HEK293 (cell line): ENCODE measurements at regions not wholly inside any gene's neighbourhood (a gene's known extent, or its start where the extent isn't known, plus 50 kb on each side); places are given as distances from the start of the nearest gene placed in this dataset.

Source experiments
- CTCF ChIA-PET: fragments of 350-600 bp; formaldehyde crosslinking; extraction: SDS; loops from one replicate; lab custom pipeline; 2021; ENCODE audit warnings: antibody characterized with exemption; lab: Yijun Ruan, JAX
- POLR2A ChIA-PET: fragments of 300-600 bp; formaldehyde crosslinking; extraction: SDS; loops from one replicate; lab custom pipeline; 2020; ENCODE audit warnings: antibody characterized with exemption, inconsistent platforms; lab: Yijun Ruan, JAX
- H3K27ac ChIP-seq: fragments of 200-500 bp; sonication (Bioruptor generic); 2 replicates; pipeline ENCODE4 v1.5.1; 2014; ENCODE audit warnings: low read depth, low read length, control low read depth, inconsistent platforms; ENCODE audit errors: extremely low read depth
- H3K36me3 ChIP-seq, 2 experiments: fragments of 200-500 bp in 1 of 2; sonication (Bioruptor generic) in 1 of 2; 1 replicate in 1 of 2; 2 replicates in 1 of 2; pipeline ENCODE4 v1.5.1; 2014 to 2017; ENCODE audit warnings: inconsistent platforms in 2 of 2, low read length in 2 of 2; ENCODE audit not compliant: control insufficient read depth in 2 of 2, insufficient read depth in 1 of 2
- H3K4me1 ChIP-seq: fragments of 200-500 bp; sonication (Bioruptor generic); 2 replicates; pipeline ENCODE4 v1.5.1; 2014; ENCODE audit warnings: mild to moderate bottlenecking, low read length, inconsistent platforms; ENCODE audit not compliant: control insufficient read depth, insufficient read depth
- H3K4me3 ChIP-seq: 2 replicates; pipeline ENCODE4 v1.5.1; 2011; ENCODE audit warnings: low read depth, mild to moderate bottlenecking, control low read depth, low read length, moderate library complexity
- H3K9me3 ChIP-seq: fragments of 200-500 bp; sonication (Bioruptor generic); 2 replicates; pipeline ENCODE4 v1.5.1; 2014; ENCODE audit warnings: low read depth, low read length, inconsistent platforms; ENCODE audit not compliant: control insufficient read depth, insufficient read depth
- KLF1 ChIP-seq: fragments of 450-650 bp; formaldehyde crosslinking; IDR thresholded peaks from 2 replicates; pipeline ENCODE4 v1.5.1; 2016; ENCODE audit warnings: missing biosample characterization, missing genetic modification characterization
- KLF7 ChIP-seq: fragments of 450-650 bp; formaldehyde crosslinking; IDR thresholded peaks from 2 replicates; pipeline ENCODE4 v1.5.1; 2016; ENCODE audit warnings: missing biosample characterization, missing genetic modification characterization, borderline replicate concordance
- SETDB1 ChIP-seq: IDR thresholded peaks from one replicate; pipeline ENCODE4 v1.6.1; 2017; ENCODE audit warnings: mild to moderate bottlenecking, low read length, moderate library complexity, mixed read lengths; ENCODE audit not compliant: insufficient read length
- ZBTB49 ChIP-seq: fragments of 450-650 bp; formaldehyde crosslinking; IDR thresholded peaks from 2 replicates; pipeline ENCODE4 v1.5.1; 2016; ENCODE audit warnings: missing biosample characterization, missing genetic modification characterization, low read depth
- ZBTB7A ChIP-seq: fragments of 450-650 bp; formaldehyde crosslinking; IDR thresholded peaks from 2 replicates; pipeline ENCODE4 v1.5.1; 2016; ENCODE audit warnings: low read depth, missing biosample characterization, missing genetic modification characterization
- ZFP37 ChIP-seq: fragments of 450-650 bp; formaldehyde crosslinking; IDR thresholded peaks from 2 replicates; pipeline ENCODE4 v1.5.1; 2016; ENCODE audit warnings: missing biosample characterization, missing genetic modification characterization
- ZNF112 ChIP-seq: fragments of 450-650 bp; formaldehyde crosslinking; IDR thresholded peaks from 2 replicates; pipeline ENCODE4 v1.5.0; 2017; ENCODE audit warnings: missing biosample characterization, missing genetic modification characterization
- ZNF24 ChIP-seq: fragments of 450-650 bp; formaldehyde crosslinking; IDR thresholded peaks from 2 replicates; pipeline ENCODE4 v1.5.1; 2016; ENCODE audit warnings: missing biosample characterization, missing genetic modification characterization
- ZNF248 ChIP-seq: fragments of 450-650 bp; formaldehyde crosslinking; IDR thresholded peaks from 2 replicates; pipeline ENCODE4 v1.5.1; 2017; ENCODE audit warnings: missing biosample characterization, missing genetic modification characterization
- ZNF302 ChIP-seq: fragments of 450-650 bp; formaldehyde crosslinking; IDR thresholded peaks from 2 replicates; pipeline ENCODE4 v1.5.1; 2016; ENCODE audit warnings: missing biosample characterization, missing genetic modification characterization, low read depth
- ZNF354C ChIP-seq: fragments of 450-650 bp; formaldehyde crosslinking; IDR thresholded peaks from 2 replicates; pipeline ENCODE4 v1.5.1; 2016; ENCODE audit warnings: missing biosample characterization, missing genetic modification characterization, low read depth, borderline replicate concordance
- ZNF404 ChIP-seq: fragments of 450-650 bp; formaldehyde crosslinking; IDR thresholded peaks from 2 replicates; pipeline ENCODE4 v1.5.1; 2017; ENCODE audit warnings: missing biosample characterization, missing genetic modification characterization
- ZNF488 ChIP-seq: fragments of 450-650 bp; formaldehyde crosslinking; IDR thresholded peaks from 2 replicates; pipeline ENCODE4 v1.5.1; 2016; ENCODE audit warnings: missing biosample characterization, missing genetic modification characterization
- ZNF501 ChIP-seq: fragments of 450-650 bp; formaldehyde crosslinking; IDR thresholded peaks from 2 replicates; pipeline ENCODE4 v1.5.1; 2016; ENCODE audit warnings: missing biosample characterization, missing genetic modification characterization
- ZNF530 ChIP-seq: fragments of 450-650 bp; formaldehyde crosslinking; IDR thresholded peaks from 2 replicates; pipeline ENCODE4 v1.5.1; 2016; ENCODE audit warnings: low read depth, missing biosample characterization, missing genetic modification characterization
- ZNF600 ChIP-seq: fragments of 450-650 bp; formaldehyde crosslinking; IDR thresholded peaks from 2 replicates; pipeline ENCODE4 v1.5.1; 2016; ENCODE audit warnings: missing biosample characterization, missing genetic modification characterization
- ZNF830 ChIP-seq: fragments of 450-650 bp; IDR thresholded peaks from 2 replicates; pipeline ENCODE4 v1.5.0; 2018; ENCODE audit warnings: missing biosample characterization, missing genetic modification characterization, low read depth, mild to moderate bottlenecking, moderate library complexity
- TF ChIP-seq, protein P1 (sequence below): fragments of 450-650 bp; formaldehyde crosslinking; IDR thresholded peaks from 2 replicates; pipeline ENCODE4 v1.5.1; 2016; ENCODE audit warnings: missing biosample characterization, missing genetic modification characterization
- TF ChIP-seq, protein P2 (sequence below): fragments of 450-650 bp; formaldehyde crosslinking; optimal IDR thresholded peaks from 2 replicates; pipeline ENCODE3; 2016; ENCODE audit warnings: missing biosample characterization, mild to moderate bottlenecking, missing genetic modification characterization

DNA sequence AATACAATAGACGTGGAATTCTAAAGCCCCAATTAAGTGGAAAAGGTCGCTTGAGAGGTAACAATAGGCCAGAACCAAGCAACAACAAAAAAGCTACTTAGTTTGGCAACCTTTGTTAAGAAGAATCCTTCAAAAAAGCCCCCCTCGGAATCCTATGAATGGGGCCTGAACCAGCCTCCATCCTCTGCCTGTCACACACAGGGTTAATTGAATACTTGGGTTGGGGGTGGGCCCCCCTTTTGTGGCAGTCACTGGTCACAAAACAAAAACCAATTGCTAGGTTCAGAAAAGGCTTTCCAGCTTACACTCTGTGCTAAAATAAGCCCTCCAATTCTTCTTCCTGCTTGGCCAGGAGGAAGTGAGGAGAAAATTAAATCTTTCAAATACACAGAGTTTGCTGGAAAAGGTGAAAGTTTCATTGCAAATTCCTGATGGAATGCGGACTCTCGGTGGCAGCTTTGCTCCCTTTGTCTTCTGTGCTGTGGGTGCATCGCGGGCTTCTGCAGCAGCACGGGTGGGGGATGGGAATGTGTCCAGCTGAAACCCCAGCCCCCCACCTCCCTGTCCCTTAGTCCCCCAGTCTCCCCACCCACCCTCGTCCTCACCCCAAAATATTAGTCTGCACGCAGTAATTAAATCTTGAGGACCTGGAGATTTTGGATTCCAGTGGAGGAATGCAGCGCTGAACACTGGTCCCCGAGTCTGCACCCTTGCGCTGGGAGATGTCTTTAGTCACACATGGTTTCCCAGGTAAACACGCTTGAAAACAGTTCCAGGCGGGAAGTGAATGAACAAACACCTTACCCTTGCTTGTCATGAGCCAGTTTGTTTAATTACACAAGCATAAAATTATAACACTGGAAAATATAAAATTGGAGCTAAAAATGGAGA, 254.3 kb downstream of the SOX11 start (continued):
- TF ChIP-seq ZBTB49 (tag by site-specific recombination) (no peak), ZNF530 (tag by site-specific recombination) (no peak), KLF7 (tag by site-specific recombination) (no peak), ZNF248 (tag by site-specific recombination) (no peak), ZNF354C (no peak), ZFP37 (tag by site-specific recombination) (no peak)
- TF ChIP-seq, protein P1, sequence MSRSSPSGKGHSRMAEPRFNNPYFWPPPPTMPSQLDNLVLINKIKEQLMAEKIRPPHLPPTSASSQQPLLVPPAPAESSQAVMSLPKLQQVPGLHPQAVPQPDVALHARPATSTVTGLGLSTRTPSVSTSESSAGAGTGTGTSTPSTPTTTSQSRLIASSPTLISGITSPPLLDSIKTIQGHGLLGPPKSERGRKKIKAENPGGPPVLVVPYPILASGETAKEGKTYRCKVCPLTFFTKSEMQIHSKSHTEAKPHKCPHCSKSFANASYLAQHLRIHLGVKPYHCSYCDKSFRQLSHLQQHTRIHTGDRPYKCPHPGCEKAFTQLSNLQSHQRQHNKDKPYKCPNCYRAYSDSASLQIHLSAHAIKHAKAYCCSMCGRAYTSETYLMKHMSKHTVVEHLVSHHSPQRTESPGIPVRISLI (tag by site-specific recombination): no peak
- TF ChIP-seq, all 188 proteins: peak for 0

DNA sequence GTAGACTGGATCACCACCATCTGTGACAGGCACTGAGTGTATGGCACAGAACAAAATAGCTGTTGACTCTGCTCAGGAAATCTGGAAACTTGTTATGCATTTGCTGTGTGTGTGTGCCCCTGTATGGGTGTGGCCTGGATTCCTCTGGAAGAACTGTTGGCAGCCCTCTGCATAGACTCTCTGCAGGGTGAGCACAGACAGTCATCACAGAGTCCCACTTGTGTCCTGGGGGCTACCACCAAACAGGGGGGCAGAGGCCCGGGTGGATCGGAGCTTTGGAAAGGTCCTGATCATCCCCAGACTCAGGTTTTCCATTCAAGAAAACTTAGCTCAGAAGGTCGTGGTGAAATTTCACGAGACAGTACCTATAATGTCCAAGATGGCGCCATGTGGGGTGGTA, 258.6 kb downstream of the SOX11 start:
- Histone ChIP-seq H3K4me1 (no peaks in the 10 kb centered on the region), H3K4me3 (no peak overlapping the region), H3K27ac (no peak overlapping the region), H3K36me3 (no peaks in the 10 kb centered on the region), H3K9me3 (no peaks in the 10 kb centered on the region)
- ChIA-PET POLR2A (no interaction called here), CTCF (no interaction called here)
- TF ChIP-seq ZNF404: no peak
- TF ChIP-seq ZNF501 (tag by site-specific recombination): no peak
- no peak for TF ChIP-seq ZNF488 (tag by site-specific recombination)
- TF ChIP-seq KLF1 (tag by site-specific recombination): no peak
- no peak for TF ChIP-seq SETDB1
- TF ChIP-seq ZNF302: no peak
- TF ChIP-seq ZNF830 (tag by site-specific recombination): no peak
- no peak for TF ChIP-seq ZNF24
- no peak for TF ChIP-seq ZNF600 (tag by site-specific recombination)

DNA sequence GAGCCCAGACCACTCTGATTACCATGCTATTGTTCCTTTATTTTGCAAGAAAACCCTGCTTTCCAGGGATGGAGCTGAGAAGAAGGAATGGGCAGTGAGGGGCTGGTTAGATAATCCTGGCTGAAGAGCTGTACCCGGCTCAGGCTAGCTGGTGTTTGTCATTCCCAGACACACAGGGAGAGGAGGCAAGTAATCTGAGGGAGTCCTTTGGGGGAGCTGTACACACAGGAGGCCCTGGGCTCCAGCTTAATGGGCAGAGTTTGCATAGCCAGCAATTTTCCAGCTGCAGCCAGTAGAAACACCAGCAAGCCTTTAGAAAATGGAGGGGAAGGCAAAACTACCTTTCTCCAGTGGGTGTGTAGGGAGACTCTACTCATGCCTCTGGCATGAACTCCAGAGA, 259.3 kb downstream of the SOX11 start:
- ChIA-PET CTCF (no interaction called here), POLR2A (no interaction called here)
- no peaks in the 10 kb centered on the region for H3K4me1 ChIP-seq
- no peaks in the 10 kb centered on the region for H3K36me3 ChIP-seq
- no peak overlapping the region for H3K4me3 ChIP-seq
- no peaks in the 10 kb centered on the region for H3K9me3 ChIP-seq
- no peak overlapping the region for H3K27ac ChIP-seq
- TF ChIP-seq, protein P2, sequence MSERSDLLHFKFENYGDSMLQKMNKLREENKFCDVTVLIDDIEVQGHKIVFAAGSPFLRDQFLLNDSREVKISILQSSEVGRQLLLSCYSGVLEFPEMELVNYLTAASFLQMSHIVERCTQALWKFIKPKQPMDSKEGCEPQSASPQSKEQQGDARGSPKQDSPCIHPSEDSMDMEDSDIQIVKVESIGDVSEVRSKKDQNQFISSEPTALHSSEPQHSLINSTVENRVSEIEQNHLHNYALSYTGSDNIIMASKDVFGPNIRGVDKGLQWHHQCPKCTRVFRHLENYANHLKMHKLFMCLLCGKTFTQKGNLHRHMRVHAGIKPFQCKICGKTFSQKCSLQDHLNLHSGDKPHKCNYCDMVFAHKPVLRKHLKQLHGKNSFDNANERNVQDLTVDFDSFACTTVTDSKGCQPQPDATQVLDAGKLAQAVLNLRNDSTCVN (tag by site-specific recombination): no peak
- TF ChIP-seq ZNF112 (tag by site-specific recombination) (no peak), ZBTB7A (tag by site-specific recombination) (no peak), SETDB1 (no peak)
